IPS-NIHi7 (cell line): ENCODE measurements at regions not wholly inside any gene's neighbourhood (a gene's known extent, or its start where the extent isn't known, plus 50 kb on each side); places are given as distances from the start of the nearest gene placed in this dataset.

ENCODE experiments used
- DNase-seq: peaks from one replicate; pipeline ENCODE4 v3.0.0; 2012; ENCODE audit warnings: mixed read lengths; ENCODE audit errors: extremely low spot score

GRCh38 chr2:118325321-118325955 lies 237.2 kb downstream of the INSIG2 start:
- no peak for DNase-seq

DNA sequence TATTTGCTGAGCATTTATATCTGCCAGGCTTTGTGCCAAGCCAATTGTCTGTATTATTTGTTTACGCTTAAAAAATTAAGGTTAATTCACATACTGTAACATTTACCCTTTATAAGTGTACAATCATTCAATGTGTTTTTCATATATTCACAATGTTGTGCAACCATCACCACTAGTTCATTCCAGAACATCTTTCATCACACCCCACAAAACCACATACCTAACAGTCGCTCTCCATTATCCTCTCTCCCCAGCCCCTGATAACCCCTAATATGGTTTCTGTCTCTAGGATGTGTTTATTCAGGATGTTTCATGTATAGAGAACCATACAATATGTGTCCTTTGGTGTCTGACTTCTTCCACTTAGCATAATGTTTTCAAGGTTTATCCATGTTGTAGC lies 234.1 kb downstream of the INSIG2 start:
- no peak for DNase-seq

DNA sequence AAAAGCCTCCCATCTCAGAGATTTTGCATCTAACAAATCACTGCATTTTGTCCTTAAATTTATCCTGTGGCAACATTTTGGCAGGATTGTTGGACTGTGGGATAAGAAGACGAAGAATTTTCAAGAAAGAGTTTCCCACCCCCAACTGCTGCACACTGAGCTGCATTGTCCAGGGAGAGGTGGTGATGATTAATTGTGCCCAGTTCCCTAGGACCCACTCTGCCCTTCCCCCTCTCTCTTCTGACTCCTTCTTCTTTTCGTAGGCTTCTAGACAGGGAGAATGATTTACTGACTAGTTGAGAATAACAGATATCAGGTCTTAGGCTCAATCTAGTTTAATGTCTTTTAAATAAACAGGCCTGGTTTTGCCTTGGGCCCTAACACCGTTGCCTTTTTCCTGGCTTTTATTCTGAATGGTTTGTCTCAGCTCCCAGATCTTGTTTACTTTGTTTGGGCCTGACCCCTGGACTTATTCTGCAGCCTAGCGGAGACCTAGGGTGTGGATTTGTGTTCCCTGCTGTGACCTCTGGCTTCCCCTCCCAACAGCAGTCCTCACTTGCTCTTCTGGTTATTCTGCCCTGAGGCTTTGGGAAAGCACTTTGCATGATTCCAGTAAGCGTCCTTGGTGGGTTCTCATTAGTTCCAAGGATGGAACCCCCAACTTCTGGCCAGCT lies 233.3 kb downstream of the INSIG2 start:
- DNase-seq = peak; percentile 77

DNA sequence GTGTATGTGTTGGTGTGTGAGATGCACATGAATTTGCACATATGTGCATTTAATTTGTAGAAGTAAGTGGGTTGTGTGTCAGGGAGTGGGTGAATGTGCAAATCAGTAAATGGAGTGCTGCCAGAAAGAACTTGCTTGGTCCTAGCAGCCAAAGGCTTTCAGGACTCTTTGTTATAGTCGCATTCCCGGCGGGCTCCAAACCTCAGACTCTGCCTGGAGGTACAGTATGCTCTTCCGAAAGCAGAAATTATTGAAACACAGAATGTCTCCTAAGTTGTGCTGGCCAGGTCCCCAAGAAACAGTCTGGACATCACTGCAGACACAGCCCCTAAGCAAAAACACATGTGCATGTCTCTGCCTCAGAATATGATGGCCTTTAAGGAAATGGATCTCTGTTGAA lies 232.4 kb downstream of the INSIG2 start:
- no peak for DNase-seq

DNA sequence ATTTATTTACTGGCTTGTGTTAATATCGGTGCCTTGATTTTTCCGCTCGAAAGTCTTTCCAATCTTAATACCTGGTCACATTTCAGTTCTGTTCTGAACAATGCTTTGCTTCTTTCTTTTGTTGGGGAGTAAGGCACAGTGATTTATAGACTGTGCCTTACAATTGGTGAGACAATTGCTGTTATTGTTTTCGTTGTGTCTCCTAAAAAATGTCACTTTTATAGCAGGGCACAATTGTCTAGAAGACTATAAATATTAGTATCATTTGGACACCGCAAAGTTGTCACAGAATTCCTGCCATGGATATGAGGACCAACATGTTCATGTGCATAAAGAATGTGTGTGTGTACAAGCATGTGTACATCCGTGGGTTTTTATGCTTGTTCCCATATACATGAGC lies 231.9 kb downstream of the INSIG2 start:
- DNase-seq = no peak

DNA sequence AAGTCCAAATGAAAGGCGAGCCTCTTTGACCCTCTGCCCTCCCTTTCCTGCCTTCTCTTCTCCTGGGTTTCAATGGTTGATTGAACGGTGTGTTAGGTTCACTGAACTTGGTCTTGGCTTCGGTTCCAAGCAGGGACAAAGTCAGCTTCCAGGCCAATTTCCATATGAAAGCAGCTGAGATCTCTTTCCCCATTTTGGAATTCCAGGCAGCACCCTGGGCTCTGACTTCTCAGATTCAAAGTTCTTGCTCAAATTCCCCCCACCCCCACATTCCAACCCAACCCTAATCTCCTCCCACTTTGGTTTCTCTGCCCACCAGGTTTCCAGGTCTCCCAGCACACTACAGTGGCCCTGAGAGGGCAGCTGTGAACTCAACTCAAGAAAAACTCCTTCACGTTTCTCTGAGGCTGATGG lies 231.0 kb downstream of the INSIG2 start:
- peak; percentile 79 for DNase-seq

DNA sequence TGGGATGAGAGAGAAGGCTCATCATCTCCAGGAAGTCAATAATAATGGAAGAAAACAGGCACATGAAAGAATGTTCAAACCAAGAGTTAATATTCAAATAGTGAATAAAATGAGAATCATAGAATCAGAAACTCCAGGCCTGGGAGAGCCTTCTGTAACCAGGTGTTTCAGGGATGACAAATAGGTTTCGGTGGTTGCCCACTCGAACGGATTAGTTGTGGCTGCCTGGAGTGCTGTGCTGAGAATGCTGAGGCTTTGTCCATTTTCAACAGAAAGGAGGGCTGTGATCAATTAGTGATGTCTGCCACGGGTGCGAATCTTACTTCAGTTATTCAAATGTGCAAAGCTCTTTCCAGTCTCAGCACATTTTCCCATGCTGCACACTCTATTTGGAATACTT lies 227.3 kb downstream of the INSIG2 start:
- DNase-seq = no peak

GRCh38 chr2:118312969-118313756 lies 224.9 kb downstream of the INSIG2 start:
- DNase-seq = peak; percentile 43

DNA sequence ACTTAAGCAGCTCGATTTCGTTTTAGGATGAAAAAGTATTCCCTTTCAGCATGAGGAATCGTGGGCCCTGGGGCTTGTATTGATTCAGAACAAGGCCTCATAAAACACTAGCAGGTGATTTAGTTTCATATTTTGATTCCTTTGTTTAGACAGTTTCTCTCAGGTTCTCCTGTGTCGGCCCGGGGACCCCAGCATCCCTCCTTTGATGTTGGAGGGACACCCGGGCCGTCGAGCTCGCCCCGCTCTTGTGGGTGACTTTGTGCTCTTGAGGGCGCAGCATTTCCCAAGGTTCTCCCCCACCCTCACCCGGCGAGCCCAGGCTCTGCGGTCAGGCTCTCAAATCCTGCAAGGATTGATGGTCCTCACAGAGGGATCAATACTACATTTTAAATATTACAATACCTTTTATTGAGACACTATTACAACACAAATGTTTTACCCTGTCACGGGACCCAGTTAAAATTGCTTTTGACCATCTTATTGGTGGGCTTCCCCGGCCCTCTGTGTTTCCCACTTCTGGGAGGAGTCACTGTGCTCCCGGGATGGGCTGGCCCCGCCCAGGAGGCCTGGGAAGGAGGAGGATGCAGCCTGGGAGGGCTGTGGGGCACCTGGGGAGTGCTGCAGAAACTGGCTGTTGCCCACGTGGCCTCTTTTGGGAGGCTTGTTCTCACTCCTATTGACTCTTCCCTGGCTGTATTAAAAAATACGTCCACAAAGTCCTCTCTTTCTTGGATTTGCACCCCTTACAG lies 222.6 kb downstream of the INSIG2 start:
- DNase-seq = peak; percentile 81

DNA sequence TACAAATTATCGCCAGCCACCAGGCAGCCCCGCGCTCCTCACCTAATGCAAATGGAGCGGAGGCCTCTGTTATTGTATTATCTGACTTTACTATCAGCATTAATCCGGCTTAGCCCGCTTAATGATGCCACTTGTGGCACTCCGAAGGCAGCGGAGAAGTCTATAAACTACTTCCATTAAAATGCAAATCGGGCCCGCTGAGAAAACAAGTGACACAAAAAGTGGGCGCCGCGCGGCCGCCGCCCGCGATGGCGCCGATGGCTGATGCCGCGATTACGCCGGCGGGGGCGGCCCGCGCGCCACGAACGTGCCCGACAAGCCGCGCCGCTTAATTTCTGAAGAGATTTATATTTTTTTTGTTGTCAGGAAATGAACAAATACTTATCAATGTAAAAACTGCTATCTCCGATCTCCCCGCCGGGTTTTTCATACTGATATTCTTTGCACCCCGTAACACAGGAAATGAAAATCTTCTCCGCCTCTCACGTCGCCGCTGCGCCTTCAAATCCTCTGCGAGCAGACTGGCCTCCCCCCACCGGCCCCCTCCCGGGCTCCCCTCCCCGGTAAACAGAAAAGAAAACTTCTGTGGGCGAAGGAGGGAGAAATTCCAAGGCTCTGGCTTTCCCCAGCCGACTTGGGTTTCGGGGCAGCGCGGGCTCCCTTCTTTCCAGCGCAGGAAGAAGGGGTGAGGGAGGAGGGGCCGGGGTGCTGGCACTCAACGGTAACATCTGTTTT lies 221.8 kb downstream of the INSIG2 start:
- DNase-seq = peak; percentile 68

- no peak for DNase-seq
Observed at GRCh38 chr2:118309257-118309945, 221.1 kb downstream of the INSIG2 start.

GRCh38 chr2:118307864-118308263 lies 219.6 kb downstream of the INSIG2 start:
- DNase-seq = no peak

GRCh38 chr2:118301248-118301647 lies 213.0 kb downstream of the INSIG2 start:
- DNase-seq = no peak

- no peak for DNase-seq
Observed at GRCh38 chr2:118300832-118301231, 212.6 kb downstream of the INSIG2 start.

GRCh38 chr2:118296663-118297062 lies 208.4 kb downstream of the INSIG2 start:
- DNase-seq = no peak

GRCh38 chr2:118295592-118296390 lies 207.5 kb downstream of the INSIG2 start:
- DNase-seq = no peak

- DNase-seq = no peak
Observed at GRCh38 chr2:118294063-118294462, 205.8 kb downstream of the INSIG2 start.

- DNase-seq = no peak
Observed at GRCh38 chr2:118292991-118293390, 204.7 kb downstream of the INSIG2 start.

- no peak for DNase-seq
Observed at GRCh38 chr2:118291251-118291880, 203.1 kb downstream of the INSIG2 start.
